Ramos (cell line): ENCODE measurements at regions not wholly inside any gene's neighbourhood (a gene's known extent, or its start where the extent isn't known, plus 50 kb on each side); places are given as distances from the start of the nearest gene placed in this dataset.

Source experiments
- in situ Hi-C: fragments of 300-500 bp; cut with MboI; formaldehyde crosslinking; loops from one replicate; pipeline ENCODE4 v1.14.3; 2022; ENCODE audit warnings: low sequenced_read_pairs; ENCODE audit not compliant: unreplicated experiment

DNA sequence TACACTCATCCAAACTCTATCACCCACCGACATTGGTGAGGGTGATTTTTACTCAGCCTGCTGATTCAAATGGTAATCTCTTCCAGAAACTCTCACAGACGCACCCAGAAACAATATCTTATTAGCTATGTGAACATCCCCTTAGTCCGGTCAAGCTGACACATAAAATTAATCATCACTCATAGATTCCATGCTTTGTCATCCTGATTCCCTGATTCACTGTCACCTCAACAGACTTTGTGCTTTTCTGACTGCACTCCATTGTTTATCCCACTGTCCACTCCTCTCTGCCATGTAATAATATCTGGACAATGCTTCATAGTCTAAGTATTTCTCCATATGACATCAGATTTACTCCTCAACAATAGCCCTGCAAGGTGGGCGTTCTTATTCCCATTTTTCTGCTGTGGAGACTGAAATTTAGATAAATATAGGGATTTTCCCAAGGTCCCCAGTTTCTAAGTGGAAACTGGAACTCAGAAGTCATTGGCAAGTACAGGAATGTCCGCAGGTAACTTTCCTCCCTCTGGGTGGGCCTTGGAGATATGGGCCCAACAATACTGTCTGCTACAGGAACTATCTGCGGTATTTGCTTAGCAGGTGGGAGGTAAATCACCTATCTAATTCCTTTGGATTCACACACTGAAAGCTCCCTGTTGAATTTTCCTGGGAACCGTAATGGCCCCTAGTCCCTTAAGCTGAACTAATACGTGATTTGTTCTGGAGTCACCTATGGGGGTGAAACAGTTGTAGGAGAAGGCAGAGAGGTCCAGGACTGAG, 228.6 kb upstream of the BCOR start:
- in situ Hi-C loops: no loop called here

DNA sequence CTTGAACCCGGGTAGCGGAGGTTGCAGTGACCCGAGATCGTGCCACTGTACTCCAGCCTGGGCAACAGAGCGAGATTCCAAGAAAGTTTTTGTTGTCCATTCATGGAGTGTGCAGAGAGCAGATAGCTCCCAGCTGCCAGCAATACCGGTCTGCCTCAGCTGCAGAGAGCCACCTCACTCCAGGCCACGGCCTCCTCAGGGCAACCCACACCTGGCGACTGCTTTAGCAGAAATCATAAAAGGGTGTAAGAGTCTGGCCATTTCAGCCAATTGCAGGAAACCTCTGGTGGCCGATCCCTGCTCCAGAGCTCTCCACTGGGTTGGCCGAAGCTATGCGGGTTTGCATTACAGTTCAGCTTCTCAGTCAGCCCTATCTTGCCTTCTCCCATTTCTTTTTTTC, 227.4 kb upstream of the BCOR start:
- in situ Hi-C loops: no loop called here

DNA sequence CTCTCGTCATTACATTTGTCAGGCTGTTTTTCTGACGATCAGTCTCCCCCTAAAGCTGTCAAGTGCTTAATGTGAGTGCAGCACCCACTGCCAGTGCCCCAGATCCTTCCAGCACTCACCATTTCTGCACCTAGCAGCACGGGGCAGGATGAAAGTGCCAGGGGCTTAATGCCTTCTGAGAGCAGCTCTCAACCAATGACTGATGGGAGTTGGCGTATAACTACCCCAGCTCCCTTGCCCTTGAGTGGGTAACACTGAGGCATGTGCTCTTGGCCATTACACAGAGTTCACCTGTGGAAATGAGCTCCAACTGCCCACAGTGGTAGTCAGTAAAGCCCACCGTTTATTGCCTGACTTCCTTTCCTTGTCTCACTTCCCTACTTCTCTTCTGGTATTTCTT, 226.2 kb upstream of the BCOR start:
- in situ Hi-C loops: no loop called here

DNA sequence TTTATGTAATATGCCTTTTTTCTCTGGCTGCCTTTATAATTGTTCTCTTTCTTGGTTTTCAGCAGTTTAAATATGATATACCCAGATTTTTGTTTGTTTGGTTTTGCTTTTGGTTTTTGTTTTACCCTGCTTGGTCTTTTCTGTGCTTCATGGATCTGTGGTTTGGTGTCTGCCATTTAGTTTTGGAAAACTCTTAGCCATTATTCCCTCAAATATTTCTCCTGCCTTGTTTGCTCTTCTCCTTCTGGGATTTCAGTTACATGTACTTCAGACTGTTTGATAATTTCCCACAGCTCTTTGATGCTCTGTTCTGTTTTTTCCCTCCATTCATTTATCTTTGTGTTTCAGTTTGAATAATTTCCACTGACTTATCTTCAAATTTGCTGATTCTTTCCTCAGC, 223.1 kb upstream of the BCOR start:
- in situ Hi-C loops: no loop called here

DNA sequence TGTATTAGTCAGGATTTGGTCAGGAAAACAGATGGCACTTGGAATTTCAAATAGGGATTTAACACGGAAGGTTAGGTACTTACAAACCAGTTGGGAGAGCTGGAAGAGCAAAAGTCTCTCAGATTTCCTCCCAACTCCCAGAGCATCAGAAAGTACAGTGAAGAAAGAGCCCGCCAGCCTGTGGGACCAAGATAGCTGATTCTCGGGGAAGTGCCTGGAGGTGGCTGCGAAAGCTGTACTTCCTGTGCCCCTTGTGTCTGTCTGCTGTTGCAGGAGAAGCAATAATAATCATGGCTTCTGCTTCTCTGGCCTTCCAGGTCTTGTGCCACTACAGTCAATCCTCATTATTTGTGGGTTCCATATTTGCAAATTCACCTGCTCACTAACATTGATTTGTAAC, 221.0 kb upstream of the BCOR start:
- in situ Hi-C loops: no loop called here

DNA sequence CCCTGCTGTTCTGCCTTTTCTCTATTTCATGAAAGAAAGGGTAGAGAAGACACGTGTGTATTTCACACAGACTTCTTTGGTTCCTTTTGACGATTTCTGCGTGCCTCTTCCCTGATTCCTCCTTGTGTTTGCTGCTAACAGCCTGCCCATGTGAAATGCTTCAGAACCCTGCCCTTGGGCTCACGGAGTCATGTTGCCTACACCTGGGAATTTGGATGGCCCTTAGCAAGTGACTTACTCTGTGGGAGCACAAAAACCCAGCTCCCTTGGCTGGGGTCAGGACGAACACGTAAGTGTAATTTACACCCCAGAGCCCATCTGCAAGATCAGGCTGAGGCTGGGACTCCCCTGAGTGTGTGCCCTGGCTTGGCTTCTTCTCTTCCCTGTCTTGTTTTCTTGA, 220.3 kb upstream of the BCOR start:
- in situ Hi-C loops: no loop called here

DNA sequence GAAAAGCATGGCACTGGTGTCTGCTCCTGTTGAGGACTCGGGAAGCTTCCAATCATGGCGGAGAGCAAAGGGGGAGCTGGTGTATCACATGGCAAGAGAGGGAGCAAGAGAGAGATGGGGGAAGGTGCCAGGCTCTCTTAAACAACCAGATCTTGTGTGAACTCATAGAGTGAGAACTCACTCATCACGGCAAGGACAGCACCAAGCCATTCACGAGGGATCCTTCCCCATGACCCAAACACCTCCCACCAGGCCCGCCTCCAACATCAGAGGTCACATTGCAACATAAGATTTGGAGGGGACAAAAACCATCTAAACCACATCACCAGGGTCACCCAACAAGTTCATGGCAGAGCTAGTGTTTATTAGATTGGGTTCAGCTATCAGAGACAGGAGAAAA, 218.7 kb upstream of the BCOR start:
- in situ Hi-C loops: no loop called here

DNA sequence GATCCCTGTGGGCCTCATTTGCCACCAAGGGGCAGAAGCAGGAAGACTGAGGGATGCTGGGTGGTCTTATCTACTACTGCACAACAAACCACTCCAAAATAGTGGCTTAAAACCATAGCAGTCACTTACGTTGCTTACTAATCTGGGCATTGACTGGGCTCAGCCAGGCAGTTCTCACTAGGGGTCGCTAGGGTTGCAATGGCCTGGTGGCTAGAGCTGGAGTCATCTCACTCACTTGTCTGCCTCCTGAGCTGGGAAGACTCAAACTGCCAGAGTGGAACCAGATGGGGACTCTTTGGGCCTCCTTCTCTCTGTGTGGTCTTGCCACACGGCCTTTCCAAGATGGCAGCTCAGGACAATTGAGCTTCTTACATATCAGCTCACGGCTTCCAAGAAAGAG, 216.3 kb upstream of the BCOR start:
- in situ Hi-C loops: no loop called here

DNA sequence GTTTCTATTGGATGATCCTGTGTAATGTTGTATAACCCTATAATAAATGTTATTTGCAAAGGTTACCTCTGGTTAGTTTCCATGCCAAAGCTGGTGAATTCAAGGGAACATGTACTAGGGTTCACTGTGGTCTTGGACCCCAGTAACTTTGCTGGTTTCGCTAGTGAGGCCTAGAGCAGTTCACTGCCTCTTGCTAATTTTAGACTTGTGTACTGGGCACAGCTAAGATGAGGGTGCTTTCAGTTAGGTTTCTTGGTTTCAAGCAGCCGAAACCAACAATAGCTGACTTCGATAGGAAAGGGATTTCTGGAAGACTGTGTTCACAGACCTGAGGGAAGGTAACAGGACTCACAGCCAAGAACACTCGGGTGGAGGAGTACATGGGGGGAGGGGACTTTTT, 215.5 kb upstream of the BCOR start:
- in situ Hi-C loops: no loop called here

DNA sequence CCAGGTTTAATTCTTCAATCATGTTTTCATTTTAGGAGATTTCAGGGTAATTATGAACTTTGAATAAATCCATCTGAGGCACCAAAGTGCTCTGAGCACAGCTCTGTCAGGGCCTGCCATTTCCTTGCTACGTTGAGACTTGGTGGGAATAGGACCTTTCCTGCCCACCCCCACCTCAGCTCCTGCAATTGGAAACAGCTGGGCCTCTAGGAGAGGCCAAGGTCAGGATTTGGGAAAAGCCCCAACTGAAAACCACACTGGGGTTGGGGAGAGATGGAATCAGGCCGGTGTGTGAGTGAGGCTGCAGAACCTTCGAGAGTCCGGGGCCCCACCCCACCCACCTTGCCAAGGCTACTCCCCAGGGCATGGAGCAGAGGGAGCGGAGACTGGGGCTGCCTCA, 212.7 kb upstream of the BCOR start:
- in situ Hi-C loops: no loop called here

DNA sequence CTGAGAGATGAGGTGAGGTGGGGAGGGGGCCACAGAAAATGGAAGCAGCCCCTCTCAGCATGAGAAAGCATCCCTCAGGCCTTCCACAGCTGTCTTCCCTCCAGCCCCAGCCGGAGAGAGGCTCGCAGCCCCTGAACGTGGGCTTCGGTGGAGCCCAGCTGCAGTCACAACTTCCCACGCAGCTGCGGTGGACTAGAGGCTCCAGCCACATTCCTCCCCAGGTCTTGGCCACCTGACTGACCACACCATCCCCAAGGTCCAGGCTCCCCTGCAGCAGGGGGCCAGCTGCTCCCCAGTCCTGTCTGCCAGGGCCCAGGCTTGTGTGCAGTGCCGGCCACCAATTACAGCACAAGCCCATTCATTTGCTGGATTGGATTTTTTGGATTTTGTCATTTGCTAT, 212.3 kb upstream of the BCOR start:
- in situ Hi-C loops: no loop called here

DNA sequence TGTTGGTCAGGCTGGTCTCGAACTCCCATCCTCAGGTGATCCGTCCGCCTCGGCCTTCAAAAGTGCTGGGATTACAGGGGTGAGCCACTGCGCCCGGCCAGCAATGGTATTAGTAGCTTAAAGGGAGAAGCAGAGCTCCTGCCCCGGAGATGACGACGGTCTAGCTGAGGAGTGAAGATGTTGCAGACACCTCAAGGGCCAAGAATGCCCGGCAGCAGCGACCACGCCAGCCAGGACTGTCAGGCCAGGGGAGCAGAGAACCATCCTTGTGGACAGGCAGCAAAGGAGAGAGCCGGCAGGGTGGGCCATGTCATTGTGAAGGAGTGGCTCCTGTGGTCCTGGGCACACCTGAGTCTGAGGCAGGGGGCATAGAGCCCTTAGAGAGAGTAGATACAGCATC, 210.1 kb upstream of the BCOR start:
- in situ Hi-C loops: no loop called here

DNA sequence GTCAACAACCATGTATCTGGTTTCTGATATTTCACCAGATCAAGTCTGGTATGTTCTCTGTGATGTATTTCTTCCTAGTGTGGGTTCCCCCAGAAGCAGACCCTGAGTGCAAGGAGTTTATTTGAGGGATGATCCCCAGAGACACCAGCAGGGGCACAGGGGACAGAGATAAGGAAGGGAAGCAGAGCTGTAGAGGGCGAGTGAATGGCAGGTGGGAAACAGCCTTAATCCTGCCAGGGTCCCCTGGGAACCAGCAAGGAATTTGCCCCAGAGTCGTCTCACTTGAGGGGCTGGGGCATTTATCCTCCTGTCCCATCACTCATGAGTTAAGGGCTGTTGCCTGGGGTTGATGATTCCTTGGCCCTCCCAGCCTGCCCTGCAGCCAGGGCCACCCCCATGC, 206.4 kb upstream of the BCOR start:
- in situ Hi-C loops: no loop called here

DNA sequence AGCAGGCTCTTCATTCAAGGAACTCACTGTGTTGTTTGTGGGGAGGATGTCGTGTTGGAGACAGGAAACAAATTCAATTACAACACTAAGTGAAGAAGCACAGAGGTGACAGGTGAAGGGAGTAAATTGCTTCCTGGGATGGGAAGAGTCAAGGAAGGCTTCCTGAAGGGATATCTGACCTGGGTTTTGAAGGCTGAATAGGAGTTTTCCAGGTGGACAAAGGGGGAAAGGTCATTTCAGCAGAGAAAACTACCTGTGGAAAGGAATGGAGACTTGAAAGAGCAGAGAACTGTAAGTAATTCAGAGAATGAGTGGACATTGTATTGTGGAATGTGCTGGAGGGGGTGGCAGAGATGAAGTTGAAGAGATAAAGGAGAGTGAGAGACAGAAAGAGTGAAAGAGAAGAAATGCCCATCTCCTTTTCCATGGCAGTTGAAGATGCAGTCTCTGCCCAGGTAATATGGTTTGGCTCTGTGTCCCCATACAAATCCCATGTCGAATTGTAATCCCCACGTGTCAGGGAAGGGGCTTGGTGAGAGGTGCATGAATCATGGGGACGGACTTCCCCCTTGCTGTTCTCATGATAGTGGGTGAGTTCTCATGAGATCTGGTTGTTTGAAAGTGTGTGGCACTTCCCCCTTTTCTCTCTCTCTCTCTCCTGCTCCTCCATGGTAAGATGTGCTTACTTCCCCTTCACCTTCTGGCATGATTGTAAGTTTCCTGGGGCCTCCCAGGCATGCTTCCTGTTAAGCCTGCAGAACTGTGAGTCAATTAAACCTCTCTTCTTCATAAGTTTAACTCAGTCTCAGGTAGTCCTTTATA, 205.7 kb upstream of the BCOR start:
- in situ Hi-C loops: no loop called here

DNA sequence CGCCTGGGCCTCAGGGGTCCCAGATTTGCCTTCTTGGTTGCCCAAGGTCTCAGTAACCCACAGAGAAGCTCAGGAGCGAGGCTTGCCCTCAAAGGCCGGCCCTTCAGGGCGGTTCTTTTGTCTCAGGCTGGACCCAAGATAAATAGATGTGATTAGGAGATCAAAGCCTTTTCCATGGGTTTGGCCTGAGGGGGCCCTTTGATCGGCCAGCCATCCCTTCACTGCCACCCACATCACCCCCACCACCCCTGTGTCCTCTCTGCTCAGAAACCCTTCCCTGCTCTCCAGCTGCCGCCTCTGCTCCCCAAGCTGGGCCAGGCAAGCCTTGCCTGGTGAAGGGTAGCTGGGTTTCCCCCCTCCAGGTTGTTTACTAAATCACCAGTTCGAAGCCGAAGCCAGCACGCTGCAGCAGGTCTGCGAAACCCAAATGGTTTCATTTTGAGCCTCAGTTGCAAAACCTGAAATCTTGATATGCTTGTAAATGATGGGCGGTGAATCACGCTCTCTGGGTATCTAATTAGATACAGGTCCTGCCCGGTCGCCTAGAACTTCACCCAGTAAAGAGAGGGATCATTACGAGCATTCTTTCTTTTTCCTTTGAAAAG, 202.6 kb upstream of the BCOR start:
- in situ Hi-C loops: no loop called here

DNA sequence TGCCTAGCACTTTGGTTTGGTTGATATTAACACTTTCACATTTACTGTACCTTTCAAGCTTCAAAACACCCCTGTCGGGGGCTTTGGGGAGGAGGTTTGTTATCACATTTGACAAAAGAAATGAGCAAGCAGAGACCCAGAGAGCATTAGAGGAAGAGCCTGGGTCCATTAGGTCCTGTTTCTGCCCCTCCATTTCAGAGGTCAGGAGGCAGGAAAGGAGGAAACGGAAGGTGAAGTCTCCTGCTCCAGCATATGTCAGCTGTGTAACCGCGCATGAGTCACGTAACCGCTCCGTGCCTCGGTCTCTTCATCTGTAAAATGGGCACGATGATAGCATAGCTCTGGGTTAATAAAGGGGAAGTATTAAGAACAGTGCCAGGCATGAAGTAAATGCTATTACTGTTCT, 201.9 kb upstream of the BCOR start:
- in situ Hi-C loops: no loop called here

DNA sequence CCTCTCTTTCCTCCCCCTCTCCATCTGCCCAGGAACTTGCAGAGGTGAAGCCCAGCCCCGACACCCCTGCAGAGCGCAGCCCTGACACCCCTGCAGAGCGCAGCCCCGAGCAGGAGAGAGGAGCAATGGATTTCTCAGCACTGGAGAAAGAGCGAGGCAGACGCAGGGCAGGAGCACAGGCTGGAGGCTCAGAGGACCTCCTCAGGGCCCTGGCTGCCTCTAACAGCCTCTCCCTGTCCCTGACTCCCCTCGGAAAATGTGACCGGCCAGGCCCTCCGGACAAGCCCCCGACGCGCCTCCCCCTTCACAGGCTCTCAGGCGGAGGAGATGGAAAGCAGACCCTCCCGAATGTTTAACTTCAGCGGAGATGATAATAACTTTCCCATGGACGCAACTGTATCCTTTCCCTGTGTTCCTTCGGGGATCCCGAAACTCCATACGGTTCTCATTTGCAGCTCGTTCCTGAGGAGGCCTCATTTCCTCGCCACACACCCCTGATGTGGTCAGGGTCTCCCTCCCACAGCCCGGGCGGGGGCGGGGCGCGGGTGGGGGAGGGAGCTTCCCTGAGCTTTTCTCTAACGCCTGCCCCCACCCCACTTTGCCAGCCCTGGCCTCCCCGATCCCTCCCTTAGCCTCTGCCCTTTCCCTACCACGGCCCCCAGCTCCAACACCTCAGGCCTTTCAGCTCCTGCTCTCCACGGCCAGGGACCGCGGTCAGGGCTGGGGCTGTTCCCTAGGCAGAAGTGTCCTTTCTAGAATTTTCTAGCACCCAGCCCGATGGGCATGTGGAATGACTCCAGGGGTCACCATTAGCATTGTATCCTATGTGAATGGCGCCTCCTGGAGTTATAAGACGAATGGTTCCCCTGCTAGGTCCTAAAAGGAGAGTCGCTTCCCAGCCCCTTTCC, 201.1 kb upstream of the BCOR start:
- in situ Hi-C loops: no loop called here

DNA sequence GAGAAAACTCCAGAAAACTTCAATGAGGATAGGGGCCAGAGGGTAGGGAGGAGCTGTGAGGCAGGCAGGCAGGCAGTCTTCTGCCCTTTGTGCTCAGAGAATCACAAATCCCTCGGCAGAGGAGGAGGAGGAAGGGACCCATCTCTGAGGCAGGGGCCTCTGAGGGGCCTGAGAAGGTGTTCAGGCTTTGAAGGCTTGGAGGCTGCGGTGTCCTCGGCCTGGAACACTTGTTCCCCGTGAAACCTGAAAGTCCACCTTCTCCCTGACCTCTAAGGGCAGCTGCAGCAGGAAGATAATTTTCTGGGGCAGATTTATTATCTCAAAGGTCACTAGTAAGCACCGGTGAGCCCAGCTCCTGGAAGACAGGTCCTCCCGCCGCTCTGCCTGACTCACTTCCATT, 200.3 kb upstream of the BCOR start:
- in situ Hi-C loops: no loop called here

DNA sequence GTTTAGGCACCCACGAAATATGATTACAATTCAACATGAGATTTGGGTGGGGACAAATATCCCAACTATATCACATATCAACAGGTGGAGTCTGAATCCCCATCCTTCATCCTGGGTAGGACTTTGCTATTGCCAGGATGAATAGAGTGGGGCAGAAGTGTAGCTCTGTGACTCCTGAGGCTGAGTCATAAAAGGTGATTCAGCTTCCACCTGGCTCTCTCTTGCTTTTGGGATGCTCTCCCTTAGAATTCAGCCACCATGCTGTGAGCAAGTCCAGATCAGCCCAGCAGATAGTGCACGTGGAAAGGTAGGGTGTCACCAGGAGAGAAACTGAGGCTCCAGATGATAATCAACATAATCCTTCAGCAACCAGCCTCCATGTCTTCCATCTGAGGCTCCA, 193.8 kb upstream of the BCOR start:
- in situ Hi-C loops: no loop called here

DNA sequence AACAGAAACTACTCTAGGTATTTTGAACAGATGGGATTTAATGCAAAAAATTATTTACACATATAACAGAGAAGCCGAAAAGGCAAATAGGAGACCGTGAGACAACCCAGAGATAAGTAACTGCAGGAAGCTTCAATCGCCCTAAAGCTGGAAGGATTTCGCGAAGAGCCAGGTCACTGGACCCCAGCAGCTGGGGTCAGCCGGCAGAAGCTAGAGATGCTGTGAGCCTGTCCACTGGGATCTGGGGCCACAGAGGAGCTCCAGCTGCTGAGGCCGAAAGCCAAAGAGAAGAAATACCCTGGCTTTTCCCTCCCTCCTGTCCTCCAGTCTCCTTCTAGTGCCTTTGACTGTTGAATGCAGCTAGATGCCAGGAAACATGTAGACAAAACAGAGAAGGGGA, 192.8 kb upstream of the BCOR start:
- in situ Hi-C loops: no loop called here
